Neural progenitor cell (in vitro differentiated cells): ENCODE measurements at regions not wholly inside any gene's neighbourhood (a gene's known extent, or its start where the extent isn't known, plus 50 kb on each side); places are given as distances from the start of the nearest gene placed in this dataset.
"Not testable (repeated sequence)": the region's sequence is repeated elsewhere in the genome, so short reads cannot be mapped to it uniquely, and the experiment has no call there.

Experiments
- DNase-seq: peaks from one replicate; pipeline ENCODE4 v3.0.0-alpha.2; 2016; ENCODE audit warnings: low spot score
- H2AFZ ChIP-seq: fragments of 200-600 bp; sonication (generic); replicated peaks from 2 replicates; pipeline ENCODE4 v1.6.1; 2016; ENCODE audit warnings: antibody characterized with exemption
- H3F3A ChIP-seq: fragments of 200-600 bp; sonication (generic); 2 replicates; pipeline ENCODE4 v1.6.1; 2016; ENCODE audit warnings: antibody characterized with exemption, low read depth
- H3K27ac ChIP-seq: fragments of 200-600 bp; sonication (generic); 2 replicates; pipeline ENCODE4 v1.5.1; 2016; ENCODE audit warnings: mild to moderate bottlenecking
- H3K27me3 ChIP-seq: fragments of 200-600 bp; sonication (generic); 2 replicates; pipeline ENCODE4 v1.6.1; 2016; ENCODE audit warnings: mild to moderate bottlenecking, moderate library complexity
- H3K36me3 ChIP-seq: fragments of 200-600 bp; sonication (generic); 2 replicates; pipeline ENCODE4 v1.5.1; 2016
- H3K4me1 ChIP-seq: fragments of 200-600 bp; sonication (generic); 2 replicates; pipeline ENCODE4 v1.6.1; 2016; ENCODE audit warnings: mixed run types
- H3K4me2 ChIP-seq: fragments of 200-600 bp; sonication (generic); 2 replicates; pipeline ENCODE4 v1.6.1; 2016
- H3K4me3 ChIP-seq: fragments of 200-600 bp; sonication (generic); 2 replicates; pipeline ENCODE4 v1.5.1; 2016
- H3K79me2 ChIP-seq: fragments of 200-600 bp; sonication (generic); 2 replicates; pipeline ENCODE4 v1.6.1; 2016; ENCODE audit warnings: low read depth
- H3K9ac ChIP-seq: fragments of 200-600 bp; sonication (generic); 2 replicates; pipeline ENCODE4 v1.6.1; 2016
- H3K9me3 ChIP-seq: fragments of 200-600 bp; sonication (generic); 2 replicates; pipeline ENCODE4 v1.5.1; 2016; ENCODE audit warnings: low read depth
- H4K20me1 ChIP-seq: fragments of 200-600 bp; sonication (generic); 2 replicates; pipeline ENCODE4 v1.6.1; 2016; ENCODE audit warnings: low read depth
- H3K27ac Mint-ChIP-seq: 3 replicates; pipeline ENCODE4 v1.8.0; 2021; ENCODE audit warnings: mixed read lengths
- H3K27me3 Mint-ChIP-seq: 2 replicates; pipeline ENCODE4 v1.8.0; 2022; ENCODE audit warnings: low read depth, mild to moderate bottlenecking, inconsistent platforms, moderate library complexity, mixed read lengths; ENCODE audit not compliant: insufficient read depth
- H3K36me3 Mint-ChIP-seq: 3 replicates; pipeline ENCODE4 v1.8.0; 2021; ENCODE audit warnings: mixed read lengths
- H3K4me1 Mint-ChIP-seq: 3 replicates; pipeline ENCODE4 v1.8.0; 2021; ENCODE audit warnings: mixed read lengths
- H3K4me3 Mint-ChIP-seq: 3 replicates; pipeline ENCODE4 v1.8.0; 2021; ENCODE audit warnings: mild to moderate bottlenecking, moderate library complexity, mixed read lengths
- H3K9me3 Mint-ChIP-seq: 3 replicates; pipeline ENCODE4 v1.8.0; 2020; ENCODE audit warnings: mixed read lengths
- EZH2 ChIP-seq: fragments of 200-600 bp; sonication (generic); IDR thresholded peaks from 2 replicates; pipeline ENCODE4 v1.6.1; 2017; ENCODE audit warnings: antibody characterized with exemption, mild to moderate bottlenecking, moderate library complexity
- EZH2phosphoT487 ChIP-seq: fragments of 200-600 bp; sonication (generic); IDR thresholded peaks from 2 replicates; pipeline ENCODE4 v1.6.1; 2017; ENCODE audit warnings: antibody characterized with exemption
- TF ChIP-seq, protein P1 (sequence below): fragments of 200-600 bp; sonication (generic); IDR thresholded peaks from 2 replicates; pipeline ENCODE4 v1.5.1; 2017; ENCODE audit warnings: antibody characterized with exemption, mild to moderate bottlenecking

DNA sequence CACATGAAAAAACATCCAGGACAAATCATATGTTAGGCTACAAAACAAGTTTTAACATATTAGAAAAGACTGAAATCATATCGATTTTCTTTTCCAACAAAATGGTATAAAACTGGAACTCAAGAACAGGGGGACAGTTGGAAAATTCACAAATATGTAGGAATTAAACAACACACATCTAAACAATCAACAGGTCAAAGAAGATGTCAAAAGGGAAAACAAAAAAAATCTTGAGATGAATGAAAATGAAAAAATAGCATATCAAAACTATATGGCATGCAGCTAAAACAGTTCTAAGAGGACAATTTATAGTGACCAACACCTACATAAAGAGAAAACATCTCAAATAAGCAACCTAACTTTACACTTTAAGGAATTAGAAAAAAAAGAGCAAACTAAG, 585.3 kb downstream of the UQCRFS1 start:
- Histone ChIP-seq H3K4me3 (no peak overlapping the region), H4K20me1 (no peaks in the 10 kb centered on the region), H3K4me2 (no peak overlapping the region), H3K27ac (no peak overlapping the region), H3K4me1 (no peaks in the 10 kb centered on the region), H2AFZ (no peak overlapping the region), H3K36me3 (no peaks in the 10 kb centered on the region), H3K9me3 (no peaks in the 10 kb centered on the region), H3K9ac (no peak overlapping the region), H3F3A (no peaks in the 10 kb centered on the region), H3K27me3 (no peaks in the 10 kb centered on the region), H3K79me2 (no peaks in the 10 kb centered on the region)
- TF ChIP-seq, protein P1, sequence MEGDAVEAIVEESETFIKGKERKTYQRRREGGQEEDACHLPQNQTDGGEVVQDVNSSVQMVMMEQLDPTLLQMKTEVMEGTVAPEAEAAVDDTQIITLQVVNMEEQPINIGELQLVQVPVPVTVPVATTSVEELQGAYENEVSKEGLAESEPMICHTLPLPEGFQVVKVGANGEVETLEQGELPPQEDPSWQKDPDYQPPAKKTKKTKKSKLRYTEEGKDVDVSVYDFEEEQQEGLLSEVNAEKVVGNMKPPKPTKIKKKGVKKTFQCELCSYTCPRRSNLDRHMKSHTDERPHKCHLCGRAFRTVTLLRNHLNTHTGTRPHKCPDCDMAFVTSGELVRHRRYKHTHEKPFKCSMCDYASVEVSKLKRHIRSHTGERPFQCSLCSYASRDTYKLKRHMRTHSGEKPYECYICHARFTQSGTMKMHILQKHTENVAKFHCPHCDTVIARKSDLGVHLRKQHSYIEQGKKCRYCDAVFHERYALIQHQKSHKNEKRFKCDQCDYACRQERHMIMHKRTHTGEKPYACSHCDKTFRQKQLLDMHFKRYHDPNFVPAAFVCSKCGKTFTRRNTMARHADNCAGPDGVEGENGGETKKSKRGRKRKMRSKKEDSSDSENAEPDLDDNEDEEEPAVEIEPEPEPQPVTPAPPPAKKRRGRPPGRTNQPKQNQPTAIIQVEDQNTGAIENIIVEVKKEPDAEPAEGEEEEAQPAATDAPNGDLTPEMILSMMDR = no peak
- TF ChIP-seq EZH2phosphoT487 (no peak), EZH2 (no peak)
- Mint-ChIP-seq H3K9me3 (peaks cover 14% of the 10 kb centered on the region), H3K27me3 (no peaks in the 10 kb centered on the region), H3K36me3 (no peaks in the 10 kb centered on the region), H3K4me3 (no peak overlapping the region), H3K27ac (no peak overlapping the region), H3K4me1 (no peaks in the 10 kb centered on the region)
- DNase-seq = no peak

DNA sequence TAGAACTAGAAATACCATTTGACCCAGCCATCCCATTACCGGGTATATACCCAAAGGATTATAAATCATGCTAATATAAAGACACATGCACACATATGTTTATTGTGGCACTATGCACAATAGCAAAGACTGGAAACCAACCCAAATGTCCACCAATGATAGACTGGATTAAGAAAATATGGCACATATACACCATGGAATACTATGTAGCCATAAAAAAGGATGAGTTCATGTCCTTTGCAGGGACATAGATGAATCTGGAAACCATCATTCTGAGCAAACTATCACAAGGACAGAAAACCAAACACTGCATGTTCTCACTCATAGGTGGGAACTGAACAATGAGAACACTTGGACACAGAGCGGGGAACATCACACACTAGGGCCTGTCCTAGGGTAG, 586.5 kb downstream of the UQCRFS1 start:
- not testable (repeated sequence) for H3K36me3 Mint-ChIP-seq, H3K27ac ChIP-seq, H3F3A ChIP-seq, H3K4me2 ChIP-seq, H3K9ac ChIP-seq, H3K36me3 ChIP-seq, H3K4me1 Mint-ChIP-seq, H3K9me3 ChIP-seq, H4K20me1 ChIP-seq, H3K27ac Mint-ChIP-seq, H3K79me2 ChIP-seq, H3K4me1 ChIP-seq, H3K4me3 ChIP-seq, H2AFZ ChIP-seq, H3K27me3 ChIP-seq, DNase-seq, H3K4me3 Mint-ChIP-seq, H3K27me3 Mint-ChIP-seq
- H3K9me3 Mint-ChIP-seq = peaks cover 14% of the 10 kb centered on the region

DNA sequence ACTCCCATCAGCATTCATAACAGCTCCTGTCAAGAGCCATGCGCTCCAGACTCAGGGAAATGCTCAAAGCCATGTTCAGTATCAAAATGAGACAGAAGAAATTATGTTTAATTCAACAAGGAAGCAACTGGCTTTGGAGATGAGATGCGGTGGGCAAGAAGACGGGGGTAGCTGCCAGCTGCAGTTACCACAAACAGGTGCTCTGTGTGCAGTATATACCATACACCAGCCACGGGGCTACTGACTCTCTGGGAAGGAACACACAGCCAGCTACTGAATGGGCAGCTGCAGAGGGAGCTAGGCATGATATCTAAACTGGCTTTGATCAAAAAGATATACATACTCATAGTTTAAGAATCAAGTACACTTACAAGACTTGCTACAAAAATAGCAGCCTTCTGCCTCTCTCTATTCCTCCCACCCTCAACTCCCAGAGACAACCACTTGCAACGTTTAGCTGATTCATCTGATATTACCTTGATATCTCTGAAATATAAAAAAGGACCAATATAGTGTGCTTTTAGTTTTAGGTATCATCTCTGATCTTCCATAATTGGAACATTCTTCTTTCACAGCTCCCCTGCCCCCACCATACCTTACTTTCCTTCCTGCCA, 593.0 kb downstream of the UQCRFS1 start:
- Histone ChIP-seq H3K79me2 (no peaks in the 10 kb centered on the region), H3K36me3 (no peaks in the 10 kb centered on the region), H4K20me1 (no peaks in the 10 kb centered on the region), H3K4me2 (no peak overlapping the region), H3K4me3 (no peak overlapping the region), H3K9me3 (no peaks in the 10 kb centered on the region), H2AFZ (no peak overlapping the region), H3K27ac (no peak overlapping the region), H3K9ac (no peak overlapping the region), H3F3A (no peaks in the 10 kb centered on the region), H3K27me3 (no peaks in the 10 kb centered on the region), H3K4me1 (no peaks in the 10 kb centered on the region)
- Mint-ChIP-seq H3K9me3 (peaks cover 7% of the 10 kb centered on the region), H3K36me3 (no peaks in the 10 kb centered on the region), H3K27me3 (no peaks in the 10 kb centered on the region), H3K4me1 (no peaks in the 10 kb centered on the region), H3K27ac (no peak overlapping the region), H3K4me3 (no peak overlapping the region)
- TF ChIP-seq EZH2phosphoT487 (no peak), EZH2 (no peak)
- TF ChIP-seq, protein P1 = no peak
- DNase-seq = no peak

GRCh38 chr19:28618504-28618903, 594.4 kb downstream of the UQCRFS1 start:
- no peaks in the 10 kb centered on the region for H3K36me3 Mint-ChIP-seq
- H3K4me3 ChIP-seq = no peak overlapping the region

More at GRCh38 chr19:28618504-28618903, 594.4 kb downstream of the UQCRFS1 start:
- DNase-seq = no peak
- no peak overlapping the region for H3K27ac Mint-ChIP-seq
- Histone ChIP-seq H3K4me2 (no peak overlapping the region), H3K79me2 (no peaks in the 10 kb centered on the region), H3K27me3 (no peaks in the 10 kb centered on the region), H2AFZ (no peak overlapping the region), H3K36me3 (no peaks in the 10 kb centered on the region), H3K9me3 (no peaks in the 10 kb centered on the region), H3K9ac (no peak overlapping the region), H3K4me1 (no peaks in the 10 kb centered on the region), H3K27ac (no peak overlapping the region), H4K20me1 (no peaks in the 10 kb centered on the region), H3F3A (no peaks in the 10 kb centered on the region)
- no peak overlapping the region for H3K4me3 Mint-ChIP-seq
- no peaks in the 10 kb centered on the region for H3K4me1 Mint-ChIP-seq
- peaks cover 12% of the 10 kb centered on the region for H3K9me3 Mint-ChIP-seq
- peaks cover under 1% of the 10 kb centered on the region for H3K27me3 Mint-ChIP-seq
- TF ChIP-seq EZH2 (no peak), EZH2phosphoT487 (no peak)
- TF ChIP-seq, protein P1 = no peak
